Stimulated activated CD4-positive, alpha-beta T cell treated with anti-CD3 and anti-CD28 coated beads, Interleukin-4, amount 100 ng/mL, for 4 hours (primary cell): ENCODE measurements at regions not wholly inside any gene's neighbourhood (a gene's known extent, or its start where the extent isn't known, plus 50 kb on each side); places are given as distances from the start of the nearest gene placed in this dataset.

Experiments
- DNase-seq, 2 experiments: peaks; one replicate each; pipeline ENCODE4 v3.0.0-alpha.2; 2020

- DNase-seq = no peak
Observed at GRCh38 chr7:25520516-25520915, 292.2 kb upstream of the NPVF start.

DNA sequence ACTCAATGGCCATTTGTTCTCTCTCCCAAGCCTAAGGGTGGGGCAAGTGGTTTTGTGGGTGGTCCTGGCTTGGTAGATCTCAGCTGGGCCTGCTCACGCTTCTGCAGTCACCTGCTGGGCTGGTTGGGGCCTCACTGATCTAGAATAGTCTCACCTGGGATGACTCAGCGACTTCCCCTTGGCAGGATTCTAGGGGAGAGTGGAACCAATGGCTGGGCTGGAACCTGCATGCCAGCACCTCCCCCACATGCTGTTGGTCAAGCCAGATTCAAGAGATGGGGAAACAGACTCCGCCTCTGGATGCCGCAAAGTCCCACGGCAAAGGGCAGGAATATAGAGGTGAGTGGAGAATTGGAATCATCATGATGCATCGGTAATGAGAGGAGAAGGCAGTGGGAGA, 292.9 kb upstream of the NPVF start:
- no peak for DNase-seq

GRCh38 chr7:25522727-25523126, 294.4 kb upstream of the NPVF start:
- DNase-seq = no peak

- DNase-seq = no peak
Observed at GRCh38 chr7:25527665-25528170, 299.4 kb upstream of the NPVF start.

DNA sequence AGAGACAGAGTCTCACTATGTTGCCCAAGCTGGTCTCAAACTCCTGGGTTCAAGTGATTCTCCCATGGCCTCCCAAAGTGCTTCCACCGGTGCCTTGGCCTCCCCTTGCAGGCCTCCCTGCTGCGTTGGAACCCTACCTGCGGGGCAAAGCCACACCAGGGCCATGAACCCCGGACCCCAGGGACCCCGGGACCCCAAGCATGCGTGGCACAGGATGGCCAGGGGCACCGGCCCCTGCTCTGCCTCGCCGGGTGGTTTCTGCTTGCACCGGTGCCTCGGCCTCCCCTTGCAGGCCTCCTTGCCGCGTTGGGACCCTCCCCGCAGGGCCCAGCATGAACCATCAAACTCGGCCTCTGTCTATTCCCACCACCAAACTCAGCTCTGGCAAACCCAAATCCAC, 301.0 kb upstream of the NPVF start:
- DNase-seq = no peak

DNA sequence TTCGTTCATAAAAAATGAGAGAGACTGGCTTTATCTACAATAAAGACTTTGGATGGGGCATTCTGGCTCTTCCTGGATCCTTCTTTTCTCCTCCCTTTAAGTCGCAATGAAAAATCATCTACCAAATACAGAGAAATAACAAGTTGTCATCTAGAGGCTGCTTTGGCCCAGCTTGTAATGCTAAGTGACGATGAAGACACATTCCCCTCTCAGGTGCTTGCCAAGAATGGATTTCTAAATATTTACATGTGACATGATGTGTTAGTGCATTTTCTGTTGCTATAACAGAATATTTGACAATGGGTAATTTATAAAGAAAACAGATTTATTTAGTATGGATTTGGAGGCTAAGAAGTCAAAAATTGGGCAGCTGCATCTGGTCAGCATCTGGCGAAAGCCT, 308.6 kb upstream of the NPVF start:
- DNase-seq = no peak

- DNase-seq = no peak
Observed at GRCh38 chr7:25537662-25538375, 309.5 kb upstream of the NPVF start.

GRCh38 chr7:25541094-25541821, 313.0 kb upstream of the NPVF start:
- DNase-seq = no peak

DNA sequence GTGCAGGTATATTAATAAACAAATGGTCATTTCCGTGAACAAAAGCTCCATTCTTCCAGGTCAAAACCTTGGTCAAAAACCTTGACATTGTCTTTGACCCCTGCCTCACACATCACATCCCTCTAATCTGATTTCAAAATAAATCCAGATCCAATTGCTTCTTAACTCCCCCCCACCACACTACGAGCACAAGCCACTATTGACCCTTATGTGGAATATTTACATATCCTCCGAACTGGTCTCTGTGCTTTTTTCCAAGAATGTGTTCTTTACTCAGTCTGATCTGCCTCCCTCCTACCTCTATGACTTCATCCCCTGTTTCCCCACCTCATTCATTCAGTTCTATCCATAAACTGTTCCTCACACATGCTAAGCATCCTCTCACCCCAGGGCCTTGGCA, 313.6 kb upstream of the NPVF start:
- DNase-seq = no peak

DNA sequence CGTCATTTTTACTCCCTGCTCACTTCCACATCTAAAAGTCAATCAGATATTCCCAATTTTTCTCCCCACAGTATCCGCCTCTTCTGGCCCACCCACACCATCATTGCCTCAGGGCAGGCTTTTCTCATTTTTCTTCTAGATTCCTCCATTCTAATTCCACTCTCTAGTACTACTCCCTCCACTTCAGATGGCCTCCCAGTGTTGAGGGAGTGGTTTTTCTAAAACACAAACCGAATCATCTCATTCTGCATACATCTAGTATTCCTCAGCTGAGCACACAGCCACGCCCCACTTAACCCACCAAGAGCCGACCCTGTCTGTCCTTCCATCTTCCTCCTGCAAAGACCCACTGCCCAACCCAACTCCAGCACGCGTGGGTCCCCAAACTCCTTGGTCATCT, 314.9 kb upstream of the NPVF start:
- DNase-seq = no peak

DNA sequence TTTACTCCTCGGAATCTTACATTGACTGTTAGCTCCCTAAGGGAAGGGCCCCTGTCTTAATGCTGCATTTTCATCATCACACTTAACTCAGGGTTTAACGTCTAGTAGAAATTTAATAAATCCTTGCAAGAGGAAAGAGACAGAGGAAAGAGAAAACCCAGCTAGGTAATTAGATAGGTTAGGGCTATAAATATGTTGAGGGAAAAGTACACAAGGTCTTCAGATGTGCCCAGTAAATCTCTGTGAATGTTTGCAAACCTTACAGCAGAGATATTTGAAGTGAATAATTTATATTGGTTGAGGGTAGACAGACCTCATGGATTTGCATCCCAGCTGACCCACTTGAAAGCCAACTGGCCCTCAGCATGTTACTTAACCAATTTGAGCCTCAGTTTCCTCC, 315.5 kb upstream of the NPVF start:
- DNase-seq = no peak

- DNase-seq = no peak
Observed at GRCh38 chr7:25544254-25544653, 316.0 kb upstream of the NPVF start.

GRCh38 chr7:25545124-25546008, 317.1 kb upstream of the NPVF start:
- DNase-seq = no peak

GRCh38 chr7:25546306-25546705, 318.0 kb upstream of the NPVF start:
- no peak for DNase-seq

- no peak for DNase-seq
Observed at GRCh38 chr7:25549271-25549921, 321.1 kb upstream of the NPVF start.

GRCh38 chr7:25550149-25550548, 321.9 kb upstream of the NPVF start:
- DNase-seq = no peak

DNA sequence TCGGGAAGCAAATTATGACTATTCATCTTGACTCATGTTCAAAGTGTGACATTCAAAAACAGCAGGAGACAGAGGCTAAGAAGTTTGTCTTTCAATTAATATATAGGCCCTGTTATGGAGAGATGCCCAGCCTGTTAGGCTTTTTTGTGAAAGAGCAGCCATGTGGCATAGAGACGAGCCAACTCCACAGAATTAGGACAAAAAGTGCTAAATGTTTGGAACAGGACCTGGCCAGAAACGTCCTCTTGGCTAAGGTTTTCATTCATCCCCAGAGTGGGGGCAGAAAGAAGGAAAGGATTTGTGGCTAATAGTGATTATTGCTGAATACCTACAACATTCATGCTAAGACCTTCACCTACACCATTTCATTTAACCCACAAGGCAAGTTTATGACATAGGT, 324.7 kb upstream of the NPVF start:
- no peak for DNase-seq

DNA sequence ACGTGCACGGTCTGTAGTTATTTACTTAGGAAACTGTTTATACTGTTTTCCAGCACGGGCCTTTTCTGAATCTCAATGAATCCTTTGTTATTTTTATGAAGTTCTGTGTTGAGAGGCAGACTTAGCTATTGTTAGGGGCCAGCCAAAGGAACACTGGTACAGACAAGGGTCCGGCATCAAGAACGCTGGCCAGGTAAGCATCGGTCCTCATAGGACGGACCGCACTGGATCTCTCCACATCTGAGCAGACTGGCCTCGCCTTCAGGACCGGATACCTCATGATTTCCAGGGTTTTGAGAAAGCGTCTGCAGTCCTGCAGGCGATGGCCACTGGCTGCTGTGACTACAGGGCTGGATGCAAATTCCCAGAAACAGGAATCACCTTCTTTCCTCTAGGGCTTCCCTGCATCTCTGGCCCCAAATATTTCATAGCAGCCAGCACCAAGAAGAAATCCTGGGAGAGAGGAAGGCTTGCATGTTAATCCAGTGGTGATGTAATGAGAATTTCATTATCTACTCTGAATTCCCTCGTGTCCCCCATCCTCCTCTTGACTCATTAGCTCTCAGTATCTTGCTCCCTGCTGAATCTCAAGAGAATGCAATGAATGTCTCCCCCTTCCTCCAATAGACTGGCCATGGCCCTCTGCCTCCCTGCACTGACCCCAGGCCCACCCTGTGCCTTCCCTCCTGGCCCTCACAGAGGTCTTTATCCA, 325.4 kb upstream of the NPVF start:
- no peak for DNase-seq

DNA sequence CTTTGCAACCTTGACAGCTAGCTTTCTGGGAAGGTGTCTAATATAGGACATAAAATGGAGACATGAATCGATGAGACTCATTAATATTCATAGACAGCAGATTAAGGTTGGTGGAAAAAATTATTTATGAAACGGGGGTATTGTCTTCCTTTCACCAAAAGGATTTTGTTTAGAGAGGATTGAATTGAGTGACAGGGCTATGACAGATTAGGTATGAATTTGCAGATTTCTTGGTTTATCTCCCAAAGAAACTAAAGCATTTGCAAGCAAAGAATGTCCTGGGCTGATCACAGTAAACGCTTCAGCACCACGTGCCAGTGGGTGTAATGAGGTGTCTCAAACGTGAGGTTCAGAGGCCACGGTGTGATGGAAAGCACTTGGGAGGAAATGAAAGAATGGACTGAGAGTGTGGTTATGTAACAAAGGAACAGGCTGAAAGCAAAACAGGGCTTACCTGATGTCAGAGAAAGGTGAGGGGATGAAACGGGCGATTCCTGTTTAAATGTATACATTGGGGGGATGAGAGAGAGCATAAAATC, 329.2 kb upstream of the NPVF start:
- no peak for DNase-seq

GRCh38 chr7:25557930-25558329, 329.6 kb upstream of the NPVF start:
- no peak for DNase-seq

DNA sequence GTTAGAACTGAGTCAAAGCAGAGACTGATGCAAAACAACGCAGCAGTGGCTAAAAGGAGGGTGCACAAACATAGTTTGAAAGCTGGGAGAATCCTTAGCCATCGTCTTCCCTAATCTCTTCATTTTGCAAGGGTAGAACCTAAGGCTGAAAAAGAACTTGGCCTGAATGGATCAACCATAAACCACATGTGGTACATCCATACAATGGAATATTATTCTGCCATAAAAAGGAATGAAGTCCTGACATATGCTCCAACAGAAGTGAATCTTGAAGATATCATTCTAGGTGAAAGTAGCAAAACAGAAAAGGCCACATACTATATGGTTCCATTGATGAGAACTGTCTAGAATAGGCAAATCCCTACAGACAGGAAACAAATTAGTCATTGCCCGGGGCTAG, 330.3 kb upstream of the NPVF start:
- DNase-seq = no peak
